ENCODE measurements at regions not wholly inside any gene's neighbourhood (a gene's known extent, or its start where the extent isn't known, plus 50 kb on each side); places are given as distances from the start of the nearest gene placed in this dataset.
A peak's percentile ranks its signal among the peaks of the same experiment; 100 is the strongest.

- Histone ChIP-seq H3K4me3 (ENCODE audit: low read depth, low read length) (no peak overlapping the region), H3K27ac (no peak overlapping the region), H3K9me3 (ENCODE audit: severe bottlenecking) (no peaks in the 10 kb centered on the region), H3K27me3 (ENCODE audit: insufficient read depth, low read depth, severe bottlenecking) (no peaks in the 10 kb centered on the region), H3K36me3 (no peaks in the 10 kb centered on the region)
- DNase-seq, result no peak
- TF ChIP-seq CTCF (IDR thresholded peaks at IDR 0.05; ENCODE audit: low read depth, low read length), result no peak
Measured at GRCh38 chr1:221625026-221625425, 116.9 kb downstream of the DUSP10 start.

- Histone ChIP-seq H3K27me3 (ENCODE audit: insufficient read depth, low read depth, severe bottlenecking) (no peaks in the 10 kb centered on the region), H3K4me3 (ENCODE audit: low read depth, low read length) (no peak overlapping the region), H3K9me3 (ENCODE audit: severe bottlenecking) (no peaks in the 10 kb centered on the region), H3K36me3 (no peaks in the 10 kb centered on the region), H3K27ac (no peak overlapping the region)
- TF ChIP-seq CTCF (IDR thresholded peaks at IDR 0.05; ENCODE audit: low read depth, low read length), result no peak
- no peak for DNase-seq
Measured at GRCh38 chr1:221626041-221626440, 115.8 kb downstream of the DUSP10 start.

GRCh38 chr1:221630236-221630635 is 111.7 kb downstream of the DUSP10 start:
- no peaks in the 10 kb centered on the region for H3K9me3 ChIP-seq (ENCODE audit: severe bottlenecking)
- H3K4me3 ChIP-seq (ENCODE audit: low read depth, low read length), result no peak overlapping the region
- no peaks in the 10 kb centered on the region for H3K36me3 ChIP-seq
- H3K27ac ChIP-seq, result no peak overlapping the region
- TF ChIP-seq CTCF (IDR thresholded peaks at IDR 0.05; ENCODE audit: low read depth, low read length), result no peak
- H3K27me3 ChIP-seq (ENCODE audit: insufficient read depth, low read depth, severe bottlenecking), result no peaks in the 10 kb centered on the region
- no peak for DNase-seq

GRCh38 chr1:221631556-221631955 is 110.3 kb downstream of the DUSP10 start:
- no peak for DNase-seq
- H3K36me3 ChIP-seq, result no peaks in the 10 kb centered on the region
- no peaks in the 10 kb centered on the region for H3K27me3 ChIP-seq (ENCODE audit: insufficient read depth, low read depth, severe bottlenecking)
- H3K27ac ChIP-seq, result no peak overlapping the region
- H3K9me3 ChIP-seq (ENCODE audit: severe bottlenecking), result no peaks in the 10 kb centered on the region
- TF ChIP-seq CTCF (IDR thresholded peaks at IDR 0.05; ENCODE audit: low read depth, low read length), result no peak
- no peak overlapping the region for H3K4me3 ChIP-seq (ENCODE audit: low read depth, low read length)

- H3K27me3 ChIP-seq (ENCODE audit: insufficient read depth, low read depth, severe bottlenecking), result no peaks in the 10 kb centered on the region
- H3K9me3 ChIP-seq (ENCODE audit: severe bottlenecking), result no peaks in the 10 kb centered on the region
- no peak overlapping the region for H3K4me3 ChIP-seq (ENCODE audit: low read depth, low read length)
- peak; percentile 13 for DNase-seq
- no peak for TF ChIP-seq CTCF (IDR thresholded peaks at IDR 0.05; ENCODE audit: low read depth, low read length)
- H3K27ac ChIP-seq, result no peak overlapping the region
- H3K36me3 ChIP-seq, result no peaks in the 10 kb centered on the region
Measured at GRCh38 chr1:221632072-221632471, 109.8 kb downstream of the DUSP10 start.

- Histone ChIP-seq H3K27me3 (ENCODE audit: insufficient read depth, low read depth, severe bottlenecking) (no peaks in the 10 kb centered on the region), H3K27ac (no peak overlapping the region), H3K9me3 (ENCODE audit: severe bottlenecking) (no peaks in the 10 kb centered on the region), H3K4me3 (ENCODE audit: low read depth, low read length) (no peak overlapping the region), H3K36me3 (no peaks in the 10 kb centered on the region)
- no peak for TF ChIP-seq CTCF (IDR thresholded peaks at IDR 0.05; ENCODE audit: low read depth, low read length)
- no peak for DNase-seq
Measured at GRCh38 chr1:221633841-221634409, 108.0 kb downstream of the DUSP10 start.
